HepG2 (cell line): ENCODE measurements at regions not wholly inside any gene's neighbourhood (a gene's known extent, or its start where the extent isn't known, plus 50 kb on each side); places are given as distances from the start of the nearest gene placed in this dataset.

Experiments used
- AHR ChIP-seq: IDR thresholded peaks from 2 replicates; pipeline ENCODE4 v1.6.1; 2018; ENCODE audit warnings: missing genetic modification reagents, missing compliant biosample characterization
- ARID3A ChIP-seq: IDR thresholded peaks from 2 replicates; pipeline ENCODE4 v1.6.1; 2012; ENCODE audit warnings: low read depth, low read length, improper control_type of control experiment
- ATF1 ChIP-seq: IDR thresholded peaks from 2 replicates; pipeline ENCODE4 v1.6.1; 2016; ENCODE audit warnings: mild to moderate bottlenecking, control low read depth
- FOXA3 ChIP-seq: IDR thresholded peaks from 2 replicates; pipeline ENCODE4 v1.6.1; 2016; ENCODE audit warnings: missing genetic modification reagents, missing compliant biosample characterization
- GMEB2 ChIP-seq: IDR thresholded peaks from 2 replicates; pipeline ENCODE4 v1.6.1; 2016; ENCODE audit warnings: missing biosample characterization, missing genetic modification reagents, low read depth
- HIVEP1 ChIP-seq: sonication (generic); formaldehyde crosslinking; IDR thresholded peaks from 2 replicates; pipeline ENCODE4 v1.4.0; 2020; ENCODE audit warnings: mild to moderate bottlenecking, missing genetic modification reagents
- HNF4A ChIP-seq: sonication (generic); formaldehyde crosslinking; IDR thresholded peaks from 2 replicates; pipeline ENCODE4 v1.4.0; 2020; ENCODE audit warnings: missing genetic modification reagents
- MLLT10 ChIP-seq: sonication (generic); formaldehyde crosslinking; IDR thresholded peaks from 2 replicates; pipeline ENCODE4 v1.4.0; 2020; ENCODE audit warnings: missing genetic modification reagents
- NCOA2 ChIP-seq: sonication (generic); formaldehyde crosslinking; IDR thresholded peaks from 2 replicates; pipeline ENCODE4 v1.8.0; 2022; ENCODE audit warnings: inconsistent platforms
- NFE2L2 ChIP-seq: fragments of 150-350 bp; IDR thresholded peaks from 2 replicates; pipeline ENCODE4 v1.6.1; 2014; ENCODE audit warnings: low read length
- PPARG ChIP-seq: conservative IDR thresholded peaks from 2 replicates; pipeline ENCODE4 v1.6.1; 2016; ENCODE audit warnings: missing biosample characterization, missing genetic modification reagents
- PRPF4 ChIP-seq: fragments of 200-400 bp; formaldehyde crosslinking; IDR thresholded peaks from 2 replicates; pipeline ENCODE4 v1.6.1; 2016; ENCODE audit warnings: low read length, low read depth; ENCODE audit not compliant: poor library complexity, severe bottlenecking
- RARA ChIP-seq: IDR thresholded peaks from 2 replicates; pipeline ENCODE4 v1.6.1; 2016; ENCODE audit warnings: missing genetic modification reagents, missing compliant biosample characterization
- RXRB ChIP-seq: IDR thresholded peaks from 2 replicates; pipeline ENCODE4 v1.6.1; 2016; ENCODE audit warnings: borderline replicate concordance, missing genetic modification reagents, missing compliant biosample characterization
- SOX13 ChIP-seq, 3 experiments: fragments of 450-650 bp in 1 of 3; sonication (generic) in 1 of 3; formaldehyde crosslinking in 1 of 3; IDR thresholded peaks in 2 of 3; conservative IDR thresholded peaks in 1 of 3; 2 replicates each; pipeline versions ENCODE4 v1.5.0 to v1.6.1; 2016 to 2020; ENCODE audit warnings: antibody characterized with exemption in 1 of 3, mild to moderate bottlenecking in 1 of 3, missing compliant biosample characterization in 1 of 3, missing genetic modification reagents in 1 of 3, moderate library complexity in 1 of 3
- TBL1XR1 ChIP-seq: fragments of 150-350 bp; IDR thresholded peaks from 2 replicates; pipeline ENCODE4 v1.6.1; 2014; ENCODE audit warnings: borderline replicate concordance, low read length; ENCODE audit not compliant: partially characterized antibody
- ZNF136 ChIP-seq: sonication (generic); formaldehyde crosslinking; IDR thresholded peaks from 2 replicates; pipeline ENCODE4 v1.8.1; 2022; ENCODE audit warnings: low read depth, mild to moderate bottlenecking, moderate library complexity, missing genetic modification reagents
- ZNF646 ChIP-seq: sonication (generic); formaldehyde crosslinking; IDR thresholded peaks from 2 replicates; pipeline ENCODE4 v1.9.0; 2021; ENCODE audit warnings: mild to moderate bottlenecking, missing genetic modification reagents
- TF ChIP-seq, protein P1 (sequence below): sonication (generic); formaldehyde crosslinking; IDR thresholded peaks from 2 replicates; pipeline ENCODE4 v1.8.0; 2022; ENCODE audit warnings: mild to moderate bottlenecking, missing genetic modification reagents, moderate library complexity
- TF ChIP-seq, protein P2 (sequence below): IDR thresholded peaks from 2 replicates; pipeline ENCODE4 v1.6.1; 2016; ENCODE audit warnings: mild to moderate bottlenecking, missing biosample characterization, missing genetic modification reagents

DNA sequence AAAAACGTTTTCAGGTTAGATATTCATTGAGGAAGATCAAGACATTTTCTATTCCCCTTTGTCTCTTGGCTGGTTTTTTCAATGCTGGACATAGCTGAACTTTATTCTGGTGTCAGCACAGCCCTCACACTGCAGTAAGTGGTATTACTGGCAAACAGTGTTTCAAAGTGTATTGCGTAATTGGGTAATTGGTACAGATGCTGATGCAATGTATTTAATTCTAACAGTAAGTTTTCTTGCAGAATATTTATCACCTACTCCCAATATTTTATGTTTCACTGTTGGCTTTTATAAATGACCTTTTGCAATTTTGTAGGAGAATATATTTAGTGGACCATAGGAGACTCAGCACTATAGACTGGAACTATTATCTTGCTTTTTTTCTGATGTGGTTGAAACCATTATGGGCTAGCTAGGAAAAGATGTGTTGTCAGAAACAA, 287.6 kb upstream of the SOX4 start (continued):
- TF ChIP-seq SOX13 (IDR thresholded peaks at IDR 0.05) (no peak), SOX13 (CRISPR knock-in tag; conservative IDR thresholded peaks at IDR 0.05 in 1 of 2, IDR thresholded peaks at IDR 0.05 in 1 of 2) (peak in 1 of 2 experiments; percentile 43; a peak in 1 of 4 replicates), ARID3A (peak; percentile 82), PRPF4 (no peak), RXRB (CRISPR knock-in tag) (peak; percentile 75; the same call in 1 of the 2 replicates), FOXA3 (peak; percentile 75), AHR (CRISPR knock-in tag) (no peak), ZNF646 (CRISPR knock-in tag) (no peak), PPARG (CRISPR knock-in tag) (0 out of 2 replicates have a peak, but pooled peaks have one; percentile 29), MLLT10 (CRISPR knock-in tag) (no peak), NCOA2 (CRISPR knock-in tag) (peak; percentile 57), ZNF136 (CRISPR knock-in tag) (no peak), TBL1XR1 (peak; percentile 88), HNF4A (CRISPR knock-in tag) (peak; percentile 61), RARA (0 out of 2 replicates have a peak, but pooled peaks have one; percentile 24), HIVEP1 (CRISPR knock-in tag) (no peak), ATF1 (CRISPR knock-in tag) (no peak), NFE2L2 (no peak), GMEB2 (CRISPR knock-in tag) (no peak)
- TF ChIP-seq, protein P1, sequence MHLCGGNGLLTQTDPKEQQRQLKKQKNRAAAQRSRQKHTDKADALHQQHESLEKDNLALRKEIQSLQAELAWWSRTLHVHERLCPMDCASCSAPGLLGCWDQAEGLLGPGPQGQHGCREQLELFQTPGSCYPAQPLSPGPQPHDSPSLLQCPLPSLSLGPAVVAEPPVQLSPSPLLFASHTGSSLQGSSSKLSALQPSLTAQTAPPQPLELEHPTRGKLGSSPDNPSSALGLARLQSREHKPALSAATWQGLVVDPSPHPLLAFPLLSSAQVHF (CRISPR knock-in tag), result no peak
- TF ChIP-seq, protein P2, sequence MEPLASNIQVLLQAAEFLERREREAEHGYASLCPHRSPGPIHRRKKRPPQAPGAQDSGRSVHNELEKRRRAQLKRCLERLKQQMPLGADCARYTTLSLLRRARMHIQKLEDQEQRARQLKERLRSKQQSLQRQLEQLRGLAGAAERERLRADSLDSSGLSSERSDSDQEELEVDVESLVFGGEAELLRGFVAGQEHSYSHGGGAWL (CRISPR knock-in tag), result no peak
